ENCODE measurements at regions not wholly inside any gene's neighbourhood (a gene's known extent, or its start where the extent isn't known, plus 50 kb on each side); places are given as distances from the start of the nearest gene placed in this dataset.
"Not testable (repeated sequence)": the region's sequence is repeated elsewhere in the genome, so short reads cannot be mapped to it uniquely, and the experiment has no call there.

GRCh38 chr17:64800987-64801386, 118.3 kb downstream of the LRRC37A3 start:
- DNase-seq (ENCODE audit: low spot score); intact Hi-C loops (cut with DNase I); ATAC-seq: not testable (repeated sequence)

GRCh38 chr17:64800361-64800895, 118.8 kb downstream of the LRRC37A3 start:
- peak; percentile 40 for ATAC-seq
- DNase-seq (ENCODE audit: low spot score); intact Hi-C loops (cut with DNase I): not testable (repeated sequence)

GRCh38 chr17:64799543-64800188, 119.6 kb downstream of the LRRC37A3 start:
- intact Hi-C loops (cut with DNase I); DNase-seq (ENCODE audit: low spot score): not testable (repeated sequence)
- ATAC-seq, result peak; percentile 18

- intact Hi-C loops (cut with DNase I); ATAC-seq; DNase-seq (ENCODE audit: low spot score): not testable (repeated sequence)
Measured at GRCh38 chr17:64798961-64799360, 120.3 kb downstream of the LRRC37A3 start.

- ATAC-seq; intact Hi-C loops (cut with DNase I): not testable (repeated sequence)
- peak; percentile 33 for DNase-seq (ENCODE audit: low spot score)
Measured at GRCh38 chr17:64798489-64798790, 120.8 kb downstream of the LRRC37A3 start.

- ATAC-seq; intact Hi-C loops (cut with DNase I): not testable (repeated sequence)
- DNase-seq (ENCODE audit: low spot score), result peak; percentile 56
Measured at GRCh38 chr17:64797746-64798488, 121.4 kb downstream of the LRRC37A3 start.

DNA sequence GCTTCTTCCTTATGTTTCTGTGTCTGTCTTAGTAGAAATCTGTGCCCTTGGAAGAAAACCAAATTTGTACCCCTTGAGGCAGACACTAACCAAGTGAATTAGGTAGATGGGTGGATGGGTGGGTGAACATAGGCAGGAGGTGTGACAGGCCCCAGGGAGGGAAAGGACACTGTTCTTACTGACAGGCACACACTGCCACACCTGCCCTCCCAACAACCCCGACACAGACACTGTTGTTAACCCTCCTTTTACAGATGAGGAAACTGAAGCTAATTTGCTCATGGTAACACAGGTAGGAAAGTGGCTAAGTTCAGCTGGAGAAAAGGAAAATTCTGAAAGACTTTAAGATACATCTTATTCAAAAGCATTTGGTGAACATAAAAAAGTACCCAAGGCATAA, 123.9 kb downstream of the LRRC37A3 start:
- ATAC-seq; DNase-seq (ENCODE audit: low spot score); intact Hi-C loops (cut with DNase I): not testable (repeated sequence)

DNA sequence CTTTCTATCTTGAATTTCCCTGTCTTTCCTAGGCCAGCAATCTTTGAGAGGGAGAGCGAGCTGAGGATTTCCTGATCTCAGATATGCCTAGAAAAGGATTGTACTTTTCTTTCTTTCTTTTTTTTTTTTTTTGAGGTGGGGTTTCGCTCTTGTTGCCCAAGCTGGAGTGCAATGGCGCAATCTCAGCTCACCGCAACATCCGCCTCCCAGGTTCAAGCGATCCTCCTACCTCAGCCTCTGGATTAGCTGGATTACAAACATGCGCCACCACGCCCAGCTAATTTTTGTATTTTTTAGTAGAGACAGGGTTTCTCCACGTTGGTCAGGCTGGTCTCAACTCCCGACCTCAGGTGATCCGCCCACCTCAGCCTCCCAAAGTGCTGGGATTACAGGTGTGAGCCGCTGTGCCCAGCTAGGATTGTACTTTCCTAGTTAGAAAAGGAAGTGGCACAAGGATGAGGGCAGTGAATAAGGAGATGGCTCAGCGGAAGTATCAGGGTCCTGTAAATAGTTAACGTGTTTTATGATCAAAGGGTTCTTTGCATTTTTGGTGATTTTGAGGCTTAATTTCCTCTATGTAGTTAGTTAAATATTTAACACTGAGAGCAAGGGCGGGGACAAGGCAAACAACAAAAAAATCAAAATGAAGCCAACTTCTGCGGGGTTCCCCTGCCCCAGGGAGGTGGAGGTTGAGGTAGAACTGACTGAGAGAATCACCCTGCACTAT, 124.6 kb downstream of the LRRC37A3 start:
- ATAC-seq; intact Hi-C loops (cut with DNase I): not testable (repeated sequence)
- DNase-seq (ENCODE audit: low spot score), result peak; percentile 21

- ATAC-seq (peak; percentile 41), DNase-seq (ENCODE audit: low spot score) (peak; percentile 44)
- intact Hi-C loops (cut with DNase I), result not testable (repeated sequence)
Measured at GRCh38 chr17:64794113-64794512, 125.2 kb downstream of the LRRC37A3 start.

- intact Hi-C loops (cut with DNase I), result not testable (repeated sequence)
- DNase-seq (ENCODE audit: low spot score) (peak; percentile 47), ATAC-seq (peak; percentile 37)
Measured at GRCh38 chr17:64792793-64793575, 126.3 kb downstream of the LRRC37A3 start.

DNA sequence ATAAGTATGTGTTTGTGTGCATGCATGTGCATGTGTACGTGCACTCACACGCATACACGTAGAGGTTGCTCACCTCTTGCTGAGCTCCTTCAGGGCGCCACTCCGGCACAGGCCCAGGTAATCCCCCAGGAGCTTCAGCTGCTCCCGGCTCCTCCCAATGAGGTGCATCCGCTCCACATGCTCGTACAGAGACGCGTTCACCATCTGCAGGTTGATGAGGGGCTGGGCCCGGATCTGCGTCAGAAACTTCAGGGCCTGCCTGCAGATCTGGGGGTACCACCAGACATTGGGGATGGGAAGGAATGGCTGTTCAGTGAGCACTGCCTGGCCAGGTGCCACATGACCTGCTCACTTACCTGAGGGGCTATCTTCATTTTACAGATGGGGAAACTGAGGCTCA, 127.0 kb downstream of the LRRC37A3 start:
- intact Hi-C loops (cut with DNase I); ATAC-seq: not testable (repeated sequence)
- peak; percentile 40 for DNase-seq (ENCODE audit: low spot score)

GRCh38 chr17:64791691-64792090, 127.6 kb downstream of the LRRC37A3 start:
- intact Hi-C loops (cut with DNase I); ATAC-seq: not testable (repeated sequence)
- peak; percentile 23 for DNase-seq (ENCODE audit: low spot score)

DNA sequence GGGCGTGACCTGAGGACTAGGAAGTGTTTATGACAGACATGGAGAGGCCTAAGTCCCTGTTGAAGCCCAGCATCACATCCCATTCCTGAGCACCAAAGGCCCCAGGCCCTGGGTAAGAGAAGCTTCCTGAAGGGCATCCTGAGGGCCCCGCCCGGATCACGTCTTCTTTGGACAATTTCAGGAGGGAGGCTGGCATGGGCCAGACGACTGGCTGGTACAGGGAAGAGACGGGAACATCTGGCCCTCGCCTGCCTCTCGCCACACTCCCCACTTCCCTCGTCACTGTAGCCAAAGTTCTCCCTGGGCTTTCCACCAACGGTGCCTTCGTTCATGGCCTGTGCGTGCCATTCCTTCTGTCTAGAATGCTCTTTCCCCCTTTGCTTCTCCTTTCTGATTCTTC, 128.1 kb downstream of the LRRC37A3 start:
- ATAC-seq; intact Hi-C loops (cut with DNase I): not testable (repeated sequence)
- DNase-seq (ENCODE audit: low spot score), result peak; percentile 35

- DNase-seq (ENCODE audit: low spot score), result peak; percentile 23
- intact Hi-C loops (cut with DNase I); ATAC-seq: not testable (repeated sequence)
Measured at GRCh38 chr17:64790690-64791089, 128.6 kb upstream of the SMURF2 start.

DNA sequence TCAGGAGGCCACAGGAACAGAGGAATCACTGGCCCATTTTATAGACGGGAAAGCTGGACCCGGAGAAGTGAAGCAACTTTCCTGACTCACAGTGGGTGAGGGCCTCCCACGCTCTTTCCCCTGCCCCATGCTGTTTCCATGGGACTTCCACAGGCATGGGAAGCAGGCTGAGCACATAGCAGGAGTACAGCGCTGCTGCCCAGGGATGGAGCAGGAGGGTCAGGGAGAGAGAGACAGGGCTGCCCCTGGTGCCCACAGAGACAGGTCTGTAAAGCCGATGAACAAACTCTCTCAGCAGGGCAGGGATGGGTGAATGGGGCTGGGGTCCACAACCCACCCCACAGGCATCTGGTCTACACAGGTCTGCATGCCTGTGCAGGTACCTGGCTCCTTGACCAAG, 128.1 kb upstream of the SMURF2 start:
- ATAC-seq; intact Hi-C loops (cut with DNase I): not testable (repeated sequence)
- peak; percentile 7 for DNase-seq (ENCODE audit: low spot score)

DNA sequence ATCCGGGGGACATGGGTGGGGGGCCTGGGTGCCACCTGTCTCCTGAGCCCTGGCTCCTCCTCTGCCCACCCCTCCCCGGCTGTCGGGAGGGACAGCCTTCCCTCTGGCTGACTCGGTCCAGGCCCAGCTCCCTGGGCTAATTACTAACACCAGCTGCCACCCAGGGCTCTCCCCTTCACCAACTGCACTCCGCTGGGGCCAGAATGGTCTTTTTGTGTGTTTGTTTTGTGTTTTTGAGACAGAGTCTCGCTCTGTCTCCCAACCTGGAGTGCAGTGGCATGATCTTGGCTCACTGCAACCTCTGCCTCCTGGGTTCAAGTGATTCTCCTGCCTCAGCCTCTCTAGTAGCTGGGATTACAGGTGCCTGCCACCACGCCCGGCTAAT, 126.9 kb upstream of the SMURF2 start:
- ATAC-seq; intact Hi-C loops (cut with DNase I): not testable (repeated sequence)
- DNase-seq (ENCODE audit: low spot score), result peak; percentile 15

GRCh38 chr17:64788286-64789060, 126.4 kb upstream of the SMURF2 start:
- DNase-seq (ENCODE audit: low spot score) (peak; percentile 38), ATAC-seq (no peak)
- intact Hi-C loops (cut with DNase I), result no loop called here

- peak; percentile 39 for DNase-seq (ENCODE audit: low spot score)
- intact Hi-C loops (cut with DNase I), result no loop called here
- no peak for ATAC-seq
Measured at GRCh38 chr17:64787921-64788271, 125.8 kb upstream of the SMURF2 start.

Measured in sciatic nerve (tissue), 2 donors.